Pancreas (tissue), 10 donors: ENCODE measurements at regions not wholly inside any gene's neighbourhood (a gene's known extent, or its start where the extent isn't known, plus 50 kb on each side); places are given as distances from the start of the nearest gene placed in this dataset.
A peak's percentile ranks its signal among the peaks of the same experiment; 100 is the strongest.
"Not testable (repeated sequence)": the region's sequence is repeated elsewhere in the genome, so short reads cannot be mapped to it uniquely, and the experiment has no call there.

Source experiments
- ATAC-seq, 4 donors: fragments of 200-7000 bp; cut with Tn5 transposase; one replicate each; pipeline versions ENCODE4 v1.8.0 to v1.9.1; 2020; ENCODE audit warnings: mild to moderate bottlenecking in 4 of 4, moderate library complexity in 4 of 4
- DNase-seq, 6 donors: peaks; one replicate each; pipeline ENCODE4 v3.0.0-alpha.2; 2020
- FAIRE-seq: peaks from 2 replicates; lab custom pipeline; 2012; peaks lifted over from hg19 to GRCh38; lab: Jason Lieb, UNC
- H3K27ac ChIP-seq, 4 donors: fragments of 200-600 bp; sonication (generic); 1 replicate in 3 of 4; 2 replicates in 1 of 4; pipeline versions ENCODE4 v1.5.0 to v1.8.0; 2020
- H3K27me3 ChIP-seq, 4 donors: fragments of 200-600 bp; one replicate each; pipeline ENCODE4 v1.8.0; 2021
- H3K36me3 ChIP-seq, 3 donors: fragments of 200-600 bp; sonication (generic) in 1 of 3; one replicate each; pipeline versions ENCODE4 v1.5.0 to v1.8.0; 2020 to 2021
- H3K4me1 ChIP-seq, 3 donors: fragments of 200-600 bp; one replicate each; pipeline ENCODE4 v1.8.0; 2021
- H3K4me3 ChIP-seq, 4 donors: fragments of 200-600 bp; sonication (generic) in 2 of 4; one replicate each; pipeline versions ENCODE4 v1.5.0 to v1.8.0; 2020 to 2021
- H3K9me3 ChIP-seq, 4 donors: fragments of 200-600 bp; one replicate each; pipeline ENCODE4 v1.8.0; 2021
- WGBS, 2 donors: extraction: QIAGEN DNeasy Blood & Tissue Kit; methylation state at CpG; one replicate each; pipeline ENCODE4 v1.1.7; 2013; 5-methylcytosine and 5-hydroxymethylcytosine counted together
- intact Hi-C, 3 donors: fragments of 100-400 bp; cut with DNase I; formaldehyde crosslinking; loops; one replicate each; pipeline versions ENCODE4 v1.11.1 to v1.14.2; 2022
- TF ChIP-seq, protein P1 (sequence below), 4 donors: fragments of 200-600 bp; sonication (generic) in 3 of 4; IDR thresholded peaks; one replicate each; pipeline versions ENCODE4 v1.5.0 to v1.8.0; 2021; ENCODE audit warnings: antibody characterized with exemption in 4 of 4
- donor health status: healthy with polysubstance abuse.
- donor health status: DM: no; HTN: no; CAD: no; lungs with moderate emphysema.
- donor health status: DM: no; HTN: no; CAD: no.
- donor health status: control.
- donor health status: control.
- donor health status: Bipolar disorder and iron deficiency.
- donor health status: DM: yes; HTN: yes; CAD: no.
- donor health status: DM: no; HTN: no; CAD: no.
- donor health status: DM: no; HTN: no; CAD: no.
- donor health status: DM: yes; HTN: yes; CAD: no.

DNA sequence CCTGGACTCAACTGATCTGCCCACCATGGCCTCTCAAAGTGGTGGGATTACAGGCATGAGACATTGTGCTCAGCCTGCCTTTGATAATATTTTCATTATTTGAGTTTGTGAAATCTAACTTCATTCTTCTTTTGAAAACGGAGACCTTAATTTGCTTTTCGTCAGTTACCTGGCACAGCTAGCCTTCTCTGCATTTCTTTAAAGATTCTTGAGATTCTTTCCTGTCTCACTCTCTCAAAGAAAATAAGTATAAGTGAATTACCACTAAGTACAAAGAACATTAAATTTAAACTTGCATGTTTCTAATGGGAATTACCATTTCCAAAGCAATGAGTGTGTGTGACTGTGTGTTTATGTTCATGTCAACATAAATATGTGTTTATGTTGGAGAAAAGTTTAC lies 187.9 kb downstream of the NFKBIZ start:
- Histone ChIP-seq H3K27ac (no peak overlapping the region), H3K4me3 (no peak overlapping the region), H3K9me3 (no peaks in the 10 kb centered on the region), H3K27me3 (no peaks in the 10 kb centered on the region), H3K36me3 (no peaks in the 10 kb centered on the region), H3K4me1 (no peaks in the 10 kb centered on the region)
- ATAC-seq (no peak), FAIRE-seq (no peak), DNase-seq (no peak)
- TF ChIP-seq, protein P1, sequence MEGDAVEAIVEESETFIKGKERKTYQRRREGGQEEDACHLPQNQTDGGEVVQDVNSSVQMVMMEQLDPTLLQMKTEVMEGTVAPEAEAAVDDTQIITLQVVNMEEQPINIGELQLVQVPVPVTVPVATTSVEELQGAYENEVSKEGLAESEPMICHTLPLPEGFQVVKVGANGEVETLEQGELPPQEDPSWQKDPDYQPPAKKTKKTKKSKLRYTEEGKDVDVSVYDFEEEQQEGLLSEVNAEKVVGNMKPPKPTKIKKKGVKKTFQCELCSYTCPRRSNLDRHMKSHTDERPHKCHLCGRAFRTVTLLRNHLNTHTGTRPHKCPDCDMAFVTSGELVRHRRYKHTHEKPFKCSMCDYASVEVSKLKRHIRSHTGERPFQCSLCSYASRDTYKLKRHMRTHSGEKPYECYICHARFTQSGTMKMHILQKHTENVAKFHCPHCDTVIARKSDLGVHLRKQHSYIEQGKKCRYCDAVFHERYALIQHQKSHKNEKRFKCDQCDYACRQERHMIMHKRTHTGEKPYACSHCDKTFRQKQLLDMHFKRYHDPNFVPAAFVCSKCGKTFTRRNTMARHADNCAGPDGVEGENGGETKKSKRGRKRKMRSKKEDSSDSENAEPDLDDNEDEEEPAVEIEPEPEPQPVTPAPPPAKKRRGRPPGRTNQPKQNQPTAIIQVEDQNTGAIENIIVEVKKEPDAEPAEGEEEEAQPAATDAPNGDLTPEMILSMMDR (IDR thresholded peaks at IDR 0.05) = no peak
- 77 to 78% methylated on average over 2 of the region's 2 CpGs for WGBS, 2 donors
- intact Hi-C loops = no loop called here

DNA sequence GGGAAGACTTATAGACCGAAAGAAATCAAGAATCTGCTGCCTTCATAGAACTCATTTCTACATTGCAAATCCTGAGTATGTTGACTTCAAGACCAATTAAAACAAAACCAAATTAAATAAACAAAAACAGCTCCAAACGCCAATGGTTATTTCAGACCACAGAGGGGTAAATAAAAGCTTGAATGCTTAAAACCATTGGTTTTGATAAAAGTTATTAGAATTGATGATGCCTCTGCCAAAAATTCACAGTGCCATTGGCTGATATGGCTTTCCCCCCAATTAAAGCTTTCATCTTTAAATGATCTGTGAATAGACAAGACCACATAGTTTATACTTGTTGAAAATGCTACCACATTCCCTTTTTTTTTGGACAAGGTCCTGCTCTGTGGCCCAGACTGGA lies 188.5 kb downstream of the NFKBIZ start:
- Histone ChIP-seq H3K4me1 (no peaks in the 10 kb centered on the region), H3K27ac (no peak overlapping the region), H3K9me3 (no peaks in the 10 kb centered on the region), H3K4me3 (no peak overlapping the region), H3K27me3 (no peaks in the 10 kb centered on the region), H3K36me3 (no peaks in the 10 kb centered on the region)
- TF ChIP-seq, protein P1 (IDR thresholded peaks at IDR 0.05) = no peak
- DNase-seq = no peak
- no peak for FAIRE-seq
- ATAC-seq = no peak
- intact Hi-C loops = no loop called here
- 43 to 62% methylated on average over 2 of the region's 2 CpGs for WGBS, 2 donors

DNA sequence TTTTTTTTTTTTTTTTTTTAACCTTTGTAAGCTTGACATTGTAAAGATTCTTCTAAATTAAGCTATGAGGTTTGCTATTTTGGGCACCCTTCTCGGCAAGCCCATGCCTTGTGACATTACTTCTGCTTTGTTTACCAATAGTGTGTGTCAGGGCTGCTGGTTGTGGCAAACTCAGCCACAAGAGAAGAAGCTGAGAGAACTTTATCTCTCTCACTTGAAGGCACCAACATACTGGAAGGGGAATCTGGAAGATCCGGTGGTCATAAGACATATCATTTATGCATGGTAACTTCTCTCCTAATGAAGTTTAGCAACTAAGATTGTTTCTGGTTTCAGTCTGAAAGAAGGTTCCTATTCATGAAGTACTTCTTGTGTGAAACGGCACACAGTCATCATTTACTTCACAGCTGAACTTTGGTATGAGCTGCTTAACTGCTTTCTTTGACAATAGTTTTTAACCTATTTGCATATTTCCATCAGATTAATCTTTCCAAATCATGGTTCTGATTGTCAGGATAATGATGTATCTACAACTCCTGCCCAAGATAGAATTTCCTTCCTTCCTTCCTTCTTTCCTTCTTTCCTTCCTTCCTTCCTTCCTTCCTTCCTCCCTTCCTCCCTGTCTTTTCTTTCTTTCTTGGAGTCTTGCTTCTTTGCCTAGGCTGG lies 189.3 kb downstream of the NFKBIZ start:
- H3K4me3 ChIP-seq = no peak overlapping the region
- H3K4me1 ChIP-seq = no peaks in the 10 kb centered on the region
- DNase-seq (no peak), FAIRE-seq (no peak), ATAC-seq (peak in 2 of 4 donors; percentile 44 to 52)
- H3K36me3 ChIP-seq = no peaks in the 10 kb centered on the region
- no peaks in the 10 kb centered on the region for H3K9me3 ChIP-seq
- TF ChIP-seq, protein P1 (IDR thresholded peaks at IDR 0.05) = no peak
- WGBS, 2 donors = 83 to 93% methylated on average over 3 of the region's 3 CpGs
- no peaks in the 10 kb centered on the region for H3K27me3 ChIP-seq
- no peak overlapping the region for H3K27ac ChIP-seq
- intact Hi-C loops = no loop called here

DNA sequence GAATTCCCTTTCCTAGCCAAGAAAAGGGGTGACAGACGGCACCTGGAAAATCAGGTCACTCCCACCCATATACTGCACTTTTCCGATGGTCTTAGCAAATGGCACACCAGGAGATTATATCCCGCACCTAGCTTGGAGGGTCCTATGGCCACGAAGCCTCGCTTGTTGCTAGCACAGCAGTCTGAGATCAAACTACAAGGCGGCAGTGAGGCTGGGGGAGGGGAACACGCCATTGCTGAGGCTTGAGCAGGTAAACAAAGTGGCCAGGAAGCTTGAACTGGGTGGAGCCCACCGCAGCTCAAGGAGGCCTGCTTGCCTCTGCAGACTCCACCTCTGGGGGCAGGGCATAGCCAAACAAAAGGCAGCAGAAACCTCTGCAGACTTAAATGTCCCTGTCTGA lies 190.8 kb downstream of the NFKBIZ start:
- H3K9me3 ChIP-seq, DNase-seq, intact Hi-C loops, FAIRE-seq, H3K4me1 ChIP-seq, H3K36me3 ChIP-seq, H3K27ac ChIP-seq, H3K27me3 ChIP-seq, ATAC-seq, H3K4me3 ChIP-seq: not testable (repeated sequence)
- 86 to 90% methylated on average over 8 of the region's 8 CpGs for WGBS, 2 donors

DNA sequence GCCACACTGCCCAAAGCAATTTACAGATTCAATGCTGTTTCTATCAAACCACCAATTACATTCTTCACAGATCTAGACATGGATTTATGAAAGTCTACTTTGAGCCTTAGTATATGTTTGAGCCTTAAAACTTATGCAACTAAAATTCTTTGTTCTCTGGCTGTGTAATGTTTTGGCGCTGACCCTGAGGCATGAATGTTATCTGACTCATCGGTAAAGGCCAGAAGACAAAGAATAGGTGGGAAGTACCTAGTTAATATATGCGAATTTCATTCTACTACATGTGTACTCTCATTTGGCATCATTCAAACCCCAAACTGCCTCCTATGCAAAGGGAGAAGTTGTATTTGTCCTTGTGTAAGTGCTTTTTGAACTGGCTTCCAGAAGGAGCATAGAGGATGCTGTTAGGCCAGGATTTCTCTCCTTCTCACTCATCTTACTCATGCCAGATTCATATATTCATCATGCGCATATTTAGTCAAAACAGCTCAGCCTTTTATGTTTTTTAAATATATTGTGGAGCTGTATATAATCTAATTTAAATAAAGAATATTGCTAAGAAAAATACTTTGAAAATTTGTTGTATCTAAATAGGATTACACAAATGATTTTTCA lies 204.2 kb downstream of the NFKBIZ start:
- Histone ChIP-seq H3K4me3 (no peak overlapping the region), H3K9me3 (no peaks in the 10 kb centered on the region), H3K4me1 (peaks cover 0 to 2% (median 0%) of the 10 kb centered on the region in 3 donors), H3K27me3 (no peaks in the 10 kb centered on the region), H3K36me3 (no peaks in the 10 kb centered on the region), H3K27ac (no peak overlapping the region)
- TF ChIP-seq, protein P1 (IDR thresholded peaks at IDR 0.05) = no peak
- DNase-seq (no peak), ATAC-seq (peak in 2 of 4 donors; percentile 48 to 53), FAIRE-seq (no peak)
- 45 to 71% methylated on average over 4 of the region's 4 CpGs for WGBS, 2 donors
- intact Hi-C loops = no loop called here
